Osteocyte (in vitro differentiated cells): ENCODE measurements at regions not wholly inside any gene's neighbourhood (a gene's known extent, or its start where the extent isn't known, plus 50 kb on each side); places are given as distances from the start of the nearest gene placed in this dataset.

Experiments used
- DNase-seq: peaks from one replicate; pipeline ENCODE4 v3.0.0; 2021; ENCODE audit warnings: mixed read lengths; ENCODE audit not compliant: unreplicated experiment; ENCODE audit errors: extremely low spot score
- H3K27ac Mint-ChIP-seq: one replicate; pipeline ENCODE4 v1.8.0; 2021; ENCODE audit warnings: mild to moderate bottlenecking, mixed read lengths; ENCODE audit not compliant: unreplicated experiment
- H3K27me3 Mint-ChIP-seq: one replicate; pipeline ENCODE4 v1.8.0; 2021; ENCODE audit warnings: mixed read lengths; ENCODE audit not compliant: unreplicated experiment
- H3K36me3 Mint-ChIP-seq: one replicate; pipeline ENCODE4 v1.8.0; 2021; ENCODE audit warnings: mixed read lengths; ENCODE audit not compliant: unreplicated experiment
- H3K4me1 Mint-ChIP-seq: one replicate; pipeline ENCODE4 v1.8.0; 2021; ENCODE audit warnings: mixed read lengths; ENCODE audit not compliant: unreplicated experiment
- H3K4me3 Mint-ChIP-seq: one replicate; pipeline ENCODE4 v1.8.0; 2021; ENCODE audit warnings: mild to moderate bottlenecking, moderate library complexity, mixed read lengths; ENCODE audit not compliant: unreplicated experiment
- H3K9me3 Mint-ChIP-seq: one replicate; pipeline ENCODE4 v1.8.0; 2021; ENCODE audit warnings: mixed read lengths; ENCODE audit not compliant: unreplicated experiment
- TF ChIP-seq, protein P1 (sequence below): fragments of 200-600 bp; sonication (generic); IDR thresholded peaks from 2 replicates; pipeline ENCODE4 v1.5.0; 2021; ENCODE audit warnings: antibody characterized with exemption, mild to moderate bottlenecking, moderate library complexity

DNA sequence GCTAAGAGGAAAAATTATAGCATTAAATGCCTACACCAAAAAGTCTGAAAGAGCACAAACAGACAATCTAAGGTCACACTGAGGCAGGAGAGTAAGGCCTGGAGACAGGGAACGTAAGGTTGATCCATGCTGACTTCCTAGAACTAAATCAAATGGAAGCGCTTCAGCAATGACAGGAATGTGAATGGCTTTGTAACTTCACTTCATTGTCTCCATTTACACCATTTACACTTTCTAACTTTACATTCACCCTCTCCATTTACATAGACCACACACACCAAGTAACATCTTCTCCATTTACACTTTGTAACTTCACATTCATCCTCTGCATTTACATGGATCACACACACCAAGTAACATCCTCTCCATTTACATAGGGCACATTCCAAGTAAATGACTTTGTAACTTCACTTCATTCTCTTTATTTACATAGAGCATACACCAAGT lies 103.1 kb upstream of the SPATS2L start:
- H3K9me3 Mint-ChIP-seq = peaks cover 9% of the 10 kb centered on the region
- H3K4me3 Mint-ChIP-seq = no peak overlapping the region
- no peak overlapping the region for H3K27ac Mint-ChIP-seq
- no peaks in the 10 kb centered on the region for H3K27me3 Mint-ChIP-seq
- TF ChIP-seq, protein P1, sequence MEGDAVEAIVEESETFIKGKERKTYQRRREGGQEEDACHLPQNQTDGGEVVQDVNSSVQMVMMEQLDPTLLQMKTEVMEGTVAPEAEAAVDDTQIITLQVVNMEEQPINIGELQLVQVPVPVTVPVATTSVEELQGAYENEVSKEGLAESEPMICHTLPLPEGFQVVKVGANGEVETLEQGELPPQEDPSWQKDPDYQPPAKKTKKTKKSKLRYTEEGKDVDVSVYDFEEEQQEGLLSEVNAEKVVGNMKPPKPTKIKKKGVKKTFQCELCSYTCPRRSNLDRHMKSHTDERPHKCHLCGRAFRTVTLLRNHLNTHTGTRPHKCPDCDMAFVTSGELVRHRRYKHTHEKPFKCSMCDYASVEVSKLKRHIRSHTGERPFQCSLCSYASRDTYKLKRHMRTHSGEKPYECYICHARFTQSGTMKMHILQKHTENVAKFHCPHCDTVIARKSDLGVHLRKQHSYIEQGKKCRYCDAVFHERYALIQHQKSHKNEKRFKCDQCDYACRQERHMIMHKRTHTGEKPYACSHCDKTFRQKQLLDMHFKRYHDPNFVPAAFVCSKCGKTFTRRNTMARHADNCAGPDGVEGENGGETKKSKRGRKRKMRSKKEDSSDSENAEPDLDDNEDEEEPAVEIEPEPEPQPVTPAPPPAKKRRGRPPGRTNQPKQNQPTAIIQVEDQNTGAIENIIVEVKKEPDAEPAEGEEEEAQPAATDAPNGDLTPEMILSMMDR = no peak
- H3K36me3 Mint-ChIP-seq = no peaks in the 10 kb centered on the region
- H3K4me1 Mint-ChIP-seq = peaks cover 5% of the 10 kb centered on the region
- DNase-seq = no peak

DNA sequence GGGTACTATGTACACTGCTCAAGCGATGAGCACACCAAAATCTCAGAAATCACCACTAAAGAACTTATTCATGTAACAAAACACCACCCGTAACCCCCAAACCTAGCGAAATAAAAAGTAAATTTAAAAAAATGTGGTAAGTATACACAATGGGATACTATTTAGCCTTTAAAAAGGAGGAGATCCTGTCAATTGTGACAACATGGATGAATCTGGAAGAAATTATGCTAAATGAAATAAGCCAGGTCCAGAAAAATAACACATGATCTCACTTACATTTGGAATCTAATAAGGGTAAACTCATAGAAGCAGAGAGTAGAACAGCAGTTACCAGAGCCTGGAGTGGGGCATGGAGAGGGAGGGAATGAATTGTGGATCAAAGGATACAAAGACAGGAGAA lies 98.5 kb upstream of the SPATS2L start:
- H3K4me1 Mint-ChIP-seq = peaks cover 3% of the 10 kb centered on the region
- DNase-seq = no peak
- TF ChIP-seq, protein P1 = no peak
- no peak overlapping the region for H3K4me3 Mint-ChIP-seq
- H3K27ac Mint-ChIP-seq = no peak overlapping the region
- no peaks in the 10 kb centered on the region for H3K36me3 Mint-ChIP-seq
- H3K9me3 Mint-ChIP-seq = peaks cover 9% of the 10 kb centered on the region
- H3K27me3 Mint-ChIP-seq = no peaks in the 10 kb centered on the region

DNA sequence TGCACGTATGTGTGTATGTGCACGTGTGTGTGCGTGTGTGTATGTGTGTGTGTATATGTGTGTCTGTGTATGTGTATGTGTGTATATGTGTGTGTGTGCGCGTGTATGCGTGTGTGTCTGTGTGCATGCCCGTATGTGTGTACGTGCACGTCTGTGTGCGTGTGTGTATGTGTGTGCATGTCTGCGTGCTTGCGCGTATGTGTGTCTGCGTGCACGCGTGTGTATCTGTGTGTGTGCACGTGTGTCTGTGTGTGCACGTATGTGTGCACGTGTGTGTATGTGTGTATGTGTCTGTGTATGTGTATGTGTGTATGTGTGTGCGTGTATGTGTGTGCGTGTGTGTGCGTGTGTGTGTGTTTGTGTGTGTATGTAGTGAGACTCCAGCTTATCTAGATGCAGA lies 97.5 kb upstream of the SPATS2L start:
- Mint-ChIP-seq H3K36me3 (no peaks in the 10 kb centered on the region), H3K27ac (no peak overlapping the region), H3K9me3 (peaks cover 9% of the 10 kb centered on the region), H3K4me3 (no peak overlapping the region), H3K27me3 (no peaks in the 10 kb centered on the region), H3K4me1 (peaks cover 2% of the 10 kb centered on the region)
- DNase-seq = no peak
- TF ChIP-seq, protein P1 = no peak

DNA sequence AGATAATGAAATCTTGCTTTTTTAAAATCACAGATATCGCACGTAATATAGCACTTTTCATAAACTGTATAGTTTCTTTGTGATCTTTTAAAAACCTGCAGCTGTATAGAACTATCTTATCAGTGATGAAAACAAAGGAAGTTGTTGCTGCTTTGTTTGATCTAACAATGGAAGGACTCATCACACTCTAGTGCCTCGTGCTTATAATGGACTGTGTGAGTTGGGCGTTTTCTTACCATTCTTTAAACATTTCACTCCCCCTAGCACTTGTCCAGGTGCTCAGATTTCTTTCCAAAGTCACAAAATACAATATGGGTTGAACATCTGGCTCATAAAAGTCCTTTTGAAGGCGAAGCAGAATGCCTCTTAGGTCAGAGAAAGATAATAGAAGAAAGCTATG lies 94.8 kb upstream of the SPATS2L start:
- no peak overlapping the region for H3K4me3 Mint-ChIP-seq
- TF ChIP-seq, protein P1 = no peak
- H3K4me1 Mint-ChIP-seq = peaks cover 2% of the 10 kb centered on the region
- H3K27me3 Mint-ChIP-seq = no peaks in the 10 kb centered on the region
- no peaks in the 10 kb centered on the region for H3K36me3 Mint-ChIP-seq
- DNase-seq = no peak
- no peak overlapping the region for H3K27ac Mint-ChIP-seq
- H3K9me3 Mint-ChIP-seq = no peaks in the 10 kb centered on the region

DNA sequence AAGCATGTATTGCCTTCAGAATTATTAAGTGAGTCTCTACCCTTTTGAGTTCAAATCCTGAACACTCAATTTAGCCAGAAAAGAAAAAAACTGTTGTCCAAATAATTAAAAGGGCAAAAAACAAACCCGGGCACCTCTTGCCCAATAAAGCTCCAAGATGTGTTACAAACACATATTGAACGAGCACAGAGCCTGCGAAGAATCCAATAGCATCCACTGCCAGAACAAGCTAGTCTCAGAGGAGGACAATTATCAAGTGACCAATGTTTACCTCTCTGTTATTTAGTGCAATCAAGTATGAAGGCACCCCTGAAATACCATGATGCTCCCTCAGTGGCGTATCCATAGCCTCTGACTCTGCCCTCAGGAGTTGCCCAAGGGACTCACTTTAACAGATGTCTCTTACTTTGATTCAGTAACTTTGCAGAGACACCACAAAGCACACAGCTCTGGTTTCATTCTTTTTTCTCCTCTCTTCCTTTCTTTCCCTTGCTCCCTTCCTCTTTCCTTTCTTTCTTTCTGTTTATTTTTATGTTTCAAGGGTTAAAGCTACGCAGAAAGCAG lies 93.5 kb upstream of the SPATS2L start:
- DNase-seq = no peak
- no peaks in the 10 kb centered on the region for H3K9me3 Mint-ChIP-seq
- H3K27ac Mint-ChIP-seq = no peak overlapping the region
- H3K4me1 Mint-ChIP-seq = peaks cover 2% of the 10 kb centered on the region
- no peak overlapping the region for H3K4me3 Mint-ChIP-seq
- no peaks in the 10 kb centered on the region for H3K36me3 Mint-ChIP-seq
- H3K27me3 Mint-ChIP-seq = no peaks in the 10 kb centered on the region
- TF ChIP-seq, protein P1 = no peak
